WTC11 (cell line): ENCODE measurements at regions not wholly inside any gene's neighbourhood (a gene's known extent, or its start where the extent isn't known, plus 50 kb on each side); places are given as distances from the start of the nearest gene placed in this dataset.

ENCODE experiments used
- ATAC-seq: fragments of 200-7000 bp; cut with Tn5 transposase; 2 replicates; pipeline ENCODE4 v1.10.0; 2021; ENCODE audit warnings: mild to moderate bottlenecking, moderate library complexity
- CTCF ChIA-PET: fragments of 300-600 bp; sonication (Branson Sonifier 250); formaldehyde crosslinking; loops from one replicate; lab custom pipeline; 2021; ENCODE audit warnings: antibody characterized with exemption; lab: Charles Lee
- POLR2A ChIA-PET: fragments of 350-600 bp; sonication (Branson Sonifier 250); formaldehyde crosslinking; loops from one replicate; lab custom pipeline; 2021; ENCODE audit warnings: antibody characterized with exemption; lab: Charles Lee
- DNase-seq: peaks from one replicate; pipeline ENCODE4 v3.0.0; 2021; ENCODE audit warnings: low spot score
- H3K27ac Mint-ChIP-seq: 2 replicates; pipeline ENCODE4 v1.8.0; 2021; ENCODE audit warnings: mixed read lengths
- H3K27me3 Mint-ChIP-seq: 2 replicates; pipeline ENCODE4 v1.8.0; 2021; ENCODE audit warnings: low read depth, mild to moderate bottlenecking, moderate library complexity, mixed read lengths
- H3K36me3 Mint-ChIP-seq: 2 replicates; pipeline ENCODE4 v1.8.0; 2021; ENCODE audit warnings: mixed read lengths
- H3K4me1 Mint-ChIP-seq: 2 replicates; pipeline ENCODE4 v1.8.0; 2022; ENCODE audit warnings: mixed read lengths
- H3K4me3 Mint-ChIP-seq: 2 replicates; pipeline ENCODE4 v1.8.0; 2021; ENCODE audit warnings: mild to moderate bottlenecking, moderate library complexity, mixed read lengths
- H3K9me3 Mint-ChIP-seq: 2 replicates; pipeline ENCODE4 v1.8.0; 2021; ENCODE audit warnings: mixed read lengths
- CREM ChIP-seq: sonication (generic); formaldehyde crosslinking; IDR thresholded peaks from 2 replicates; pipeline ENCODE4 v1.8.1; 2022; ENCODE audit warnings: mild to moderate bottlenecking, missing genetic modification reagents, moderate library complexity
- E2F4 ChIP-seq: sonication (generic); formaldehyde crosslinking; IDR thresholded peaks from 2 replicates; pipeline ENCODE4 v1.8.1; 2022; ENCODE audit warnings: low read depth, mild to moderate bottlenecking, moderate library complexity, missing genetic modification reagents, borderline replicate concordance
- EMX1 ChIP-seq: fragments of 250-450 bp; sonication (Bioruptor Pico); IDR thresholded peaks from 2 replicates; pipeline ENCODE4 v1.8.0; 2021; ENCODE audit warnings: mild to moderate bottlenecking
- FOXP1 ChIP-seq: sonication (generic); formaldehyde crosslinking; IDR thresholded peaks from 2 replicates; pipeline ENCODE4 v1.8.0; 2022; ENCODE audit warnings: missing genetic modification reagents, mild to moderate bottlenecking, moderate library complexity, borderline replicate concordance
- GTF2I ChIP-seq: fragments of 250-450 bp; sonication (Bioruptor Pico); conservative IDR thresholded peaks from 2 replicates; pipeline ENCODE4 v1.4.0; 2021; ENCODE audit warnings: mild to moderate bottlenecking
- HMGA2 ChIP-seq: fragments of 250-450 bp; sonication (Bioruptor Pico); IDR thresholded peaks from 2 replicates; pipeline ENCODE4 v1.4.0; 2021; ENCODE audit warnings: mild to moderate bottlenecking, moderate library complexity
- NFE2L1 ChIP-seq: sonication (generic); formaldehyde crosslinking; IDR thresholded peaks from 2 replicates; pipeline ENCODE4 v1.8.1; 2023; ENCODE audit warnings: missing genetic modification reagents
- NFYB ChIP-seq: sonication (generic); formaldehyde crosslinking; conservative IDR thresholded peaks from 2 replicates; pipeline ENCODE4 v1.8.0; 2022; ENCODE audit warnings: low read depth, missing genetic modification reagents
- TEAD4 ChIP-seq: sonication (generic); formaldehyde crosslinking; IDR thresholded peaks from 2 replicates; pipeline ENCODE4 v1.8.0; 2022; ENCODE audit warnings: mild to moderate bottlenecking, missing genetic modification reagents
- ZNF416 ChIP-seq: fragments of 250-450 bp; sonication (Bioruptor Pico); IDR thresholded peaks from 2 replicates; pipeline ENCODE4 v1.9.0; 2021; ENCODE audit warnings: mild to moderate bottlenecking, inconsistent platforms
- ZNF512 ChIP-seq: sonication (generic); formaldehyde crosslinking; IDR thresholded peaks from 2 replicates; pipeline ENCODE4 v1.8.1; 2022; ENCODE audit warnings: missing genetic modification reagents, borderline replicate concordance
- ZNF532 ChIP-seq: fragments of 250-450 bp; sonication (Bioruptor Pico); IDR thresholded peaks from 2 replicates; pipeline ENCODE4 v1.9.0; 2021; ENCODE audit warnings: mild to moderate bottlenecking, borderline replicate concordance
- TF ChIP-seq, protein P1 (sequence below): sonication (generic); formaldehyde crosslinking; IDR thresholded peaks from 2 replicates; pipeline ENCODE4 v1.8.0; 2023; ENCODE audit warnings: missing genetic modification reagents
- TF ChIP-seq, protein P2 (sequence below): sonication (generic); formaldehyde crosslinking; IDR thresholded peaks from 2 replicates; pipeline ENCODE4 v1.8.1; 2023; ENCODE audit warnings: mild to moderate bottlenecking, moderate library complexity, missing genetic modification reagents

GRCh38 chr2:84251651-84252302 is 207.3 kb downstream of the SUCLG1 start:
- no peak for ATAC-seq
- peaks cover 9% of the 10 kb centered on the region for H3K4me1 Mint-ChIP-seq
- H3K4me3 Mint-ChIP-seq, result no peak overlapping the region
- TF ChIP-seq HMGA2 (CRISPR knock-in tag), result no peak
- TF ChIP-seq ZNF512 (CRISPR knock-in tag), result 0 out of 2 replicates have a peak, but pooled peaks have one; percentile 25
- H3K9me3 Mint-ChIP-seq, result peaks cover 7% of the 10 kb centered on the region
- H3K36me3 Mint-ChIP-seq, result no peaks in the 10 kb centered on the region
- ChIA-PET CTCF (no interaction called here), POLR2A (interaction anchor here (0.6 kb wide), 1 partner anchor 547 kb away, joined by 3 read pairs; no protein-coding TSS in a partner anchor)
- no peak for DNase-seq
- no peak overlapping the region for H3K27ac Mint-ChIP-seq
- no peaks in the 10 kb centered on the region for H3K27me3 Mint-ChIP-seq

GRCh38 chr2:84249140-84249539 is 209.9 kb downstream of the SUCLG1 start:
- ChIA-PET POLR2A (no interaction called here), CTCF (no interaction called here)
- H3K27me3 Mint-ChIP-seq, result no peaks in the 10 kb centered on the region
- H3K4me3 Mint-ChIP-seq, result no peak overlapping the region
- no peak for ATAC-seq
- peaks cover 9% of the 10 kb centered on the region for H3K4me1 Mint-ChIP-seq
- no peak for DNase-seq
- no peaks in the 10 kb centered on the region for H3K9me3 Mint-ChIP-seq
- TF ChIP-seq NFE2L1 (CRISPR knock-in tag), result no peak
- no peak for TF ChIP-seq CREM (CRISPR knock-in tag)
- TF ChIP-seq ZNF416, result no peak
- no peak for TF ChIP-seq E2F4 (CRISPR knock-in tag)
- no peak overlapping the region for H3K27ac Mint-ChIP-seq
- H3K36me3 Mint-ChIP-seq, result no peaks in the 10 kb centered on the region

- no peak overlapping the region for H3K4me3 Mint-ChIP-seq
- H3K9me3 Mint-ChIP-seq, result no peaks in the 10 kb centered on the region
- H3K27ac Mint-ChIP-seq, result no peak overlapping the region
- ATAC-seq (no peak), DNase-seq (no peak)
- no peaks in the 10 kb centered on the region for H3K27me3 Mint-ChIP-seq
- H3K36me3 Mint-ChIP-seq, result no peaks in the 10 kb centered on the region
- POLR2A ChIA-PET, result no interaction called here
- TF ChIP-seq, protein P1, sequence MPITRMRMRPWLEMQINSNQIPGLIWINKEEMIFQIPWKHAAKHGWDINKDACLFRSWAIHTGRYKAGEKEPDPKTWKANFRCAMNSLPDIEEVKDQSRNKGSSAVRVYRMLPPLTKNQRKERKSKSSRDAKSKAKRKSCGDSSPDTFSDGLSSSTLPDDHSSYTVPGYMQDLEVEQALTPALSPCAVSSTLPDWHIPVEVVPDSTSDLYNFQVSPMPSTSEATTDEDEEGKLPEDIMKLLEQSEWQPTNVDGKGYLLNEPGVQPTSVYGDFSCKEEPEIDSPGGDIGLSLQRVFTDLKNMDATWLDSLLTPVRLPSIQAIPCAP, result no peak
- no peak for TF ChIP-seq GTF2I
- TF ChIP-seq FOXP1, result no peak
- TF ChIP-seq ZNF532 (CRISPR knock-in tag), result no peak
- no peak for TF ChIP-seq TEAD4 (CRISPR knock-in tag)
- no peak for TF ChIP-seq EMX1 (CRISPR knock-in tag)
- no peak for TF ChIP-seq HMGA2 (CRISPR knock-in tag)
- no peak for TF ChIP-seq NFYB (CRISPR knock-in tag)
- TF ChIP-seq, protein P2, sequence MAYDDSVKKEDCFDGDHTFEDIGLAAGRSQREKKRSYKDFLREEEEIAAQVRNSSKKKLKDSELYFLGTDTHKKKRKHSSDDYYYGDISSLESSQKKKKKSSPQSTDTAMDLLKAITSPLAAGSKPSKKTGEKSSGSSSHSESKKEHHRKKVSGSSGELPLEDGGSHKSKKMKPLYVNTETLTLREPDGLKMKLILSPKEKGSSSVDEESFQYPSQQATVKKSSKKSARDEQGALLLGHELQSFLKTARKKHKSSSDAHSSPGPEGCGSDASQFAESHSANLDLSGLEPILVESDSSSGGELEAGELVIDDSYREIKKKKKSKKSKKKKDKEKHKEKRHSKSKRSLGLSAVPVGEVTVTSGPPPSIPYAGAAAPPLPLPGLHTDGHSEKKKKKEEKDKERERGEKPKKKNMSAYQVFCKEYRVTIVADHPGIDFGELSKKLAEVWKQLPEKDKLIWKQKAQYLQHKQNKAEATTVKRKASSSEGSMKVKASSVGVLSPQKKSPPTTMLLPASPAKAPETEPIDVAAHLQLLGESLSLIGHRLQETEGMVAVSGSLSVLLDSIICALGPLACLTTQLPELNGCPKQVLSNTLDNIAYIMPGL (CRISPR knock-in tag), result no peak
- CTCF ChIA-PET, result no interaction called here
- H3K4me1 Mint-ChIP-seq, result peaks cover 9% of the 10 kb centered on the region
These were observed 211.5 kb downstream of the SUCLG1 start for GRCh38 chr2:84247532-84247931.
